ENCODE measurements at regions not wholly inside any gene's neighbourhood (a gene's known extent, or its start where the extent isn't known, plus 50 kb on each side); places are given as distances from the start of the nearest gene placed in this dataset.

DNA sequence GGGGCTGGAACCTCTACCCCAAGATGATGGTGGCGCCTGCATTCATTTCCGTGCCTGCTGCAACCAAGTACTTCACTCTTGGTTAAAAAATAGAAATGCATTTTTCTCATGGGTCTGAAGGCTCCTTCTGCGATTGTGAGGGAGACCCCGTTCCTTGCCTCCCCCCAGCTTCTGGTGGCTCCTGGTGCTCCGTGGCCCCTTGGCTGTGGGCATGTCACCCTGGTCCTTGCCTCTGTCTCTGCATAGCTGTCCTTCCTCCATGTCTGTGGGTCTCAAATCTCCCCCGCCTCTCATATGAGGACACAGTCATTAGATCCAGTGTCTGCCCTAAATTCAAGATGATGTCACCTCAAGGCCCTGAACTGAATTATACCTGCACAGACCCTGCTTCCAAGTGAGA lies 317.9 kb downstream of the TCERG1L start:
- TF ChIP-seq, protein P1, sequence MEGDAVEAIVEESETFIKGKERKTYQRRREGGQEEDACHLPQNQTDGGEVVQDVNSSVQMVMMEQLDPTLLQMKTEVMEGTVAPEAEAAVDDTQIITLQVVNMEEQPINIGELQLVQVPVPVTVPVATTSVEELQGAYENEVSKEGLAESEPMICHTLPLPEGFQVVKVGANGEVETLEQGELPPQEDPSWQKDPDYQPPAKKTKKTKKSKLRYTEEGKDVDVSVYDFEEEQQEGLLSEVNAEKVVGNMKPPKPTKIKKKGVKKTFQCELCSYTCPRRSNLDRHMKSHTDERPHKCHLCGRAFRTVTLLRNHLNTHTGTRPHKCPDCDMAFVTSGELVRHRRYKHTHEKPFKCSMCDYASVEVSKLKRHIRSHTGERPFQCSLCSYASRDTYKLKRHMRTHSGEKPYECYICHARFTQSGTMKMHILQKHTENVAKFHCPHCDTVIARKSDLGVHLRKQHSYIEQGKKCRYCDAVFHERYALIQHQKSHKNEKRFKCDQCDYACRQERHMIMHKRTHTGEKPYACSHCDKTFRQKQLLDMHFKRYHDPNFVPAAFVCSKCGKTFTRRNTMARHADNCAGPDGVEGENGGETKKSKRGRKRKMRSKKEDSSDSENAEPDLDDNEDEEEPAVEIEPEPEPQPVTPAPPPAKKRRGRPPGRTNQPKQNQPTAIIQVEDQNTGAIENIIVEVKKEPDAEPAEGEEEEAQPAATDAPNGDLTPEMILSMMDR (IDR thresholded peaks at IDR 0.05) = no peak
- TF ChIP-seq POLR2A (IDR thresholded peaks at IDR 0.05) = no peak

All from Peyer's patch (tissue), 4 donors.